ENCODE measurements at regions not wholly inside any gene's neighbourhood (a gene's known extent, or its start where the extent isn't known, plus 50 kb on each side); places are given as distances from the start of the nearest gene placed in this dataset.
A peak's percentile ranks its signal among the peaks of the same experiment; 100 is the strongest.

- Mint-ChIP-seq H3K36me3 (no peaks in the 10 kb centered on the region), H3K27me3 (no peaks in the 10 kb centered on the region), H3K27ac (no peak overlapping the region), H3K4me1 (no peaks in the 10 kb centered on the region), H3K4me3 (no peak overlapping the region), H3K9me3 (peaks cover 0 to 6% (median 0%) of the 10 kb centered on the region in 7 donors)
- Histone ChIP-seq H3K27me3 (ENCODE audit: control insufficient read depth, insufficient read depth, low read length) (no peaks in the 10 kb centered on the region), H3K36me3 (ENCODE audit: control insufficient read depth, insufficient read depth, low read length) (no peaks in the 10 kb centered on the region), H3K4me3 (ENCODE audit: low read depth, low read length) (no peak overlapping the region), H3K9me3 (ENCODE audit: control insufficient read depth in 2 of 2, low read length in 2 of 2) (no peaks in the 10 kb centered on the region), H3K4me1 (ENCODE audit: control insufficient read depth, insufficient read depth, low read length, poor library complexity, severe bottlenecking) (no peaks in the 10 kb centered on the region), H3K27ac (ENCODE audit: insufficient read depth, low read length, poor library complexity, severe bottlenecking) (no peak overlapping the region)
- no peak for DNase-seq
- no peak for ATAC-seq (ENCODE audit: low read depth in 2 of 2)
Observed at GRCh38 chr16:5693426-5693825, 595.8 kb upstream of the EEF2KMT start.

- Mint-ChIP-seq H3K4me3 (no peak overlapping the region), H3K36me3 (no peaks in the 10 kb centered on the region), H3K9me3 (peaks cover 0 to 7% (median 3%) of the 10 kb centered on the region in 7 donors), H3K27me3 (no peaks in the 10 kb centered on the region), H3K27ac (no peak overlapping the region), H3K4me1 (no peaks in the 10 kb centered on the region)
- no peaks in the 10 kb centered on the region for H3K9me3 ChIP-seq (ENCODE audit: control insufficient read depth in 2 of 2, low read length in 2 of 2)
- no peaks in the 10 kb centered on the region for H3K27me3 ChIP-seq (ENCODE audit: control insufficient read depth, insufficient read depth, low read length)
- no peak overlapping the region for H3K4me3 ChIP-seq (ENCODE audit: low read depth, low read length)
- no peak for DNase-seq
- H3K4me1 ChIP-seq (ENCODE audit: control insufficient read depth, insufficient read depth, low read length, poor library complexity, severe bottlenecking), result no peaks in the 10 kb centered on the region
- no peak for ATAC-seq (ENCODE audit: low read depth in 2 of 2)
- no peaks in the 10 kb centered on the region for H3K36me3 ChIP-seq (ENCODE audit: control insufficient read depth, insufficient read depth, low read length)
- no peak overlapping the region for H3K27ac ChIP-seq (ENCODE audit: insufficient read depth, low read length, poor library complexity, severe bottlenecking)
Observed at GRCh38 chr16:5681966-5682365, 584.4 kb upstream of the EEF2KMT start.

DNA sequence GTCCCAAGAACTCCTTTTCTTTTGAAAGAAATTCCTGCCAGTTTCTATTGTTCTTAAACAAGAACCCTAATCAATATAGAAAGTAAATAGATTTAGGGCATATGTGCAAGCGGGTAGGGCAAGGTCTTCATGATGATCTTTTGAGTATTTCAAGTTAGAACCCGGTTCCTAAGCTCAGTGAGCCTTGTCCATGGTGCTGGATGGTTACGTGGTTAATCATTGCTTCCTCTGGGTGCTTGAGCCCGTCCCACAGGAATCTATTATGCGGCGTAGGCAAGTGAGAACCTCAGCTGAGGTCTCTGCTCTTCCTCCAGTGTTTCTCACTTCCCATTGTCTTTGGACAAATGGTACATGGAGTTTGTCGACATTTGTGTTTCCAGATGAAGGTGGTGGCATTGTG, 580.8 kb upstream of the EEF2KMT start:
- no peaks in the 10 kb centered on the region for H3K27me3 Mint-ChIP-seq
- ATAC-seq (ENCODE audit: low read depth in 2 of 2) (no peak), DNase-seq (no peak)

GRCh38 chr16:5671421-5671820, 573.8 kb upstream of the EEF2KMT start:
- Histone ChIP-seq H3K27ac (ENCODE audit: insufficient read depth, low read length, poor library complexity, severe bottlenecking) (no peak overlapping the region), H3K4me3 (ENCODE audit: low read depth, low read length) (no peak overlapping the region), H3K9me3 (ENCODE audit: control insufficient read depth in 2 of 2, low read length in 2 of 2) (no peaks in the 10 kb centered on the region), H3K27me3 (ENCODE audit: control insufficient read depth, insufficient read depth, low read length) (no peaks in the 10 kb centered on the region), H3K36me3 (ENCODE audit: control insufficient read depth, insufficient read depth, low read length) (no peaks in the 10 kb centered on the region), H3K4me1 (ENCODE audit: control insufficient read depth, insufficient read depth, low read length, poor library complexity, severe bottlenecking) (no peaks in the 10 kb centered on the region)
- ATAC-seq (ENCODE audit: low read depth in 2 of 2) (no peak), DNase-seq (no peak)
- H3K4me3 Mint-ChIP-seq, result no peak overlapping the region
- no peaks in the 10 kb centered on the region for H3K36me3 Mint-ChIP-seq
- peaks cover 0 to 5% (median 1%) of the 10 kb centered on the region in 7 donors for H3K9me3 Mint-ChIP-seq
- no peaks in the 10 kb centered on the region for H3K4me1 Mint-ChIP-seq
- no peak overlapping the region for H3K27ac Mint-ChIP-seq
- H3K27me3 Mint-ChIP-seq, result no peaks in the 10 kb centered on the region

More for the DNA sequence above, 580.8 kb upstream of the EEF2KMT start:
- no peaks in the 10 kb centered on the region for H3K9me3 ChIP-seq (ENCODE audit: control insufficient read depth in 2 of 2, low read length in 2 of 2)
- H3K4me3 ChIP-seq (ENCODE audit: low read depth, low read length), result no peak overlapping the region
- Mint-ChIP-seq H3K36me3 (no peaks in the 10 kb centered on the region), H3K9me3 (peaks cover 0 to 5% (median 3%) of the 10 kb centered on the region in 7 donors), H3K27ac (no peak overlapping the region), H3K4me3 (no peak overlapping the region), H3K4me1 (no peaks in the 10 kb centered on the region)
- H3K27me3 ChIP-seq (ENCODE audit: control insufficient read depth, insufficient read depth, low read length), result no peaks in the 10 kb centered on the region
- H3K36me3 ChIP-seq (ENCODE audit: control insufficient read depth, insufficient read depth, low read length), result no peaks in the 10 kb centered on the region
- no peak overlapping the region for H3K27ac ChIP-seq (ENCODE audit: insufficient read depth, low read length, poor library complexity, severe bottlenecking)
- H3K4me1 ChIP-seq (ENCODE audit: control insufficient read depth, insufficient read depth, low read length, poor library complexity, severe bottlenecking), result no peaks in the 10 kb centered on the region

DNA sequence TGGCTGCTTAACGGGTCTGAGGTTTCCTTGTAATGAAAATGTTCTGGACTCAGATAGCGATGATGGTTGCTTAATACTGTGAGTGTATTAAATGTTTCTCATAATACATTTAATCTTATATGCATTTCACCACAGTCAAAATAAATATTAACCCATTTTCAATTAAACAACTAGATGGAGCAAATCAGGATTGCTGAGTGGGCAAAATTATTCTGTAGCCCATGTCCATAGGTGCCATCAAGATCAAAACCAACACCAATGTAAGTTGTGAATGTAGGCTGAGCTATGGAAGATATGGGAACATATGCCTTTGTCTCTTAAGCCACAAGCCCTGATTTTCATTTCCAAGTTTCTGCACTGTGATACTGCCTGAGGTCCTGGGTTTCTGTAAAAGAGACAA, 572.6 kb upstream of the EEF2KMT start:
- Histone ChIP-seq H3K4me1 (ENCODE audit: control insufficient read depth, insufficient read depth, low read length, poor library complexity, severe bottlenecking) (no peaks in the 10 kb centered on the region), H3K27ac (ENCODE audit: insufficient read depth, low read length, poor library complexity, severe bottlenecking) (no peak overlapping the region), H3K9me3 (ENCODE audit: control insufficient read depth in 2 of 2, low read length in 2 of 2) (no peaks in the 10 kb centered on the region), H3K27me3 (ENCODE audit: control insufficient read depth, insufficient read depth, low read length) (no peaks in the 10 kb centered on the region), H3K36me3 (ENCODE audit: control insufficient read depth, insufficient read depth, low read length) (no peaks in the 10 kb centered on the region), H3K4me3 (ENCODE audit: low read depth, low read length) (no peak overlapping the region)
- no peak for DNase-seq
- ATAC-seq (ENCODE audit: low read depth in 2 of 2), result no peak
- Mint-ChIP-seq H3K27ac (no peak overlapping the region), H3K4me1 (no peaks in the 10 kb centered on the region), H3K9me3 (peaks cover 0 to 5% (median 1%) of the 10 kb centered on the region in 7 donors), H3K4me3 (no peak overlapping the region), H3K27me3 (no peaks in the 10 kb centered on the region), H3K36me3 (no peaks in the 10 kb centered on the region)

- Mint-ChIP-seq H3K36me3 (no peaks in the 10 kb centered on the region), H3K9me3 (peaks cover 0 to 5% (median 3%) of the 10 kb centered on the region in 7 donors), H3K4me1 (no peaks in the 10 kb centered on the region), H3K27ac (no peak overlapping the region), H3K27me3 (no peaks in the 10 kb centered on the region), H3K4me3 (no peak overlapping the region)
- Histone ChIP-seq H3K27me3 (ENCODE audit: control insufficient read depth, insufficient read depth, low read length) (no peaks in the 10 kb centered on the region), H3K27ac (ENCODE audit: insufficient read depth, low read length, poor library complexity, severe bottlenecking) (no peak overlapping the region), H3K9me3 (ENCODE audit: control insufficient read depth in 2 of 2, low read length in 2 of 2) (no peaks in the 10 kb centered on the region), H3K36me3 (ENCODE audit: control insufficient read depth, insufficient read depth, low read length) (no peaks in the 10 kb centered on the region), H3K4me1 (ENCODE audit: control insufficient read depth, insufficient read depth, low read length, poor library complexity, severe bottlenecking) (no peaks in the 10 kb centered on the region), H3K4me3 (ENCODE audit: low read depth, low read length) (no peak overlapping the region)
- DNase-seq (no peak), ATAC-seq (ENCODE audit: low read depth in 2 of 2) (no peak)
Observed at GRCh38 chr16:5668553-5668952, 571.0 kb upstream of the EEF2KMT start.

DNA sequence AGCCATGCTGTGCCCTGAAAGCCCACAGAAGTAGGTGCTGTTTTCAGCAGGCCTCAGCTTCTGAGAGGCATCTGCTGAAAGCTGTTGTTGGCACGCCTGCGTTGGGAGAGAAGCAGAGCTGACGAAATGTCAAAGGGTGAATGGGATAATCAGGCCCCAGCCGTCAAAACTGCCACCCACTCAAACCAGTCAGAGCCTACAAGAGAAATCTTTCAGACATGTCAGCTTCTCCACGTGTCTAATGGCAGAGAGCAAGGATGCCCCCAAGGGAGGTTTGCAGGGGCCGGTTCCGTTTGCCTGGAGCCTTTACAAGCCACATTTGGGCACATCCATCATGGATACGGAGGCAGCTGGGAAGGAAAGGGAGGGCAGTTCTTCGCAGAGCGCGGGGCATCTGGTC, 568.2 kb upstream of the EEF2KMT start:
- Mint-ChIP-seq H3K4me1 (no peaks in the 10 kb centered on the region), H3K27ac (no peak overlapping the region), H3K36me3 (no peaks in the 10 kb centered on the region), H3K4me3 (no peak overlapping the region), H3K9me3 (peaks cover 0 to 5% (median 3%) of the 10 kb centered on the region in 7 donors), H3K27me3 (no peaks in the 10 kb centered on the region)
- Histone ChIP-seq H3K4me1 (ENCODE audit: control insufficient read depth, insufficient read depth, low read length, poor library complexity, severe bottlenecking) (no peaks in the 10 kb centered on the region), H3K4me3 (ENCODE audit: low read depth, low read length) (no peak overlapping the region), H3K27ac (ENCODE audit: insufficient read depth, low read length, poor library complexity, severe bottlenecking) (no peak overlapping the region), H3K36me3 (ENCODE audit: control insufficient read depth, insufficient read depth, low read length) (no peaks in the 10 kb centered on the region), H3K9me3 (ENCODE audit: control insufficient read depth in 2 of 2, low read length in 2 of 2) (no peaks in the 10 kb centered on the region), H3K27me3 (ENCODE audit: control insufficient read depth, insufficient read depth, low read length) (no peaks in the 10 kb centered on the region)
- ATAC-seq (ENCODE audit: low read depth in 2 of 2) (no peak), DNase-seq (no peak)

DNA sequence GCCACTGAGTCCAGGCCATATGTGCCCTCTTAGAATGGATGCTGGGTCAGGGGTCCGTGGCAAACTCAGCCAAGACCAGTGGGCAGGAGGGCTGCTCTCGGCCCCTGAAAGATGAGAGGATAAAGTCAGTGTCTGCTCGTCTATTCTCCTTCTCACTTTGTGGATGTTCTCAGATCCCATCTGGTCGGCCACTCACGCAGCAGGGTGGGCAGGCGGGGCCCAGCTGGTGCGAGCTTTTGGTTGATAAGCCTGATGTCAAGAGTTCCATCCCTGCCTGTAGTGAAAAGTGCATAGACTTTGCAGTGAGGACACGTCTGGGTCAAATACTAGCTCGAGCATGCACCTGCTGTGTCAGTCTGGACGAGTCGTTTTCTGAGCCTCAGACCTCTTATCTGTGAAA, 556.2 kb upstream of the EEF2KMT start:
- H3K9me3 Mint-ChIP-seq, result peaks cover 0 to 8% (median 0%) of the 10 kb centered on the region in 7 donors
- peak overlapping the region in 1 of 3 donors; percentile 20 for H3K27ac Mint-ChIP-seq
- H3K4me1 Mint-ChIP-seq, result no peaks in the 10 kb centered on the region
- H3K27me3 ChIP-seq (ENCODE audit: control insufficient read depth, insufficient read depth, low read length), result no peaks in the 10 kb centered on the region
- H3K4me3 ChIP-seq (ENCODE audit: low read depth, low read length), result no peak overlapping the region
- no peaks in the 10 kb centered on the region for H3K4me1 ChIP-seq (ENCODE audit: control insufficient read depth, insufficient read depth, low read length, poor library complexity, severe bottlenecking)
- H3K36me3 ChIP-seq (ENCODE audit: control insufficient read depth, insufficient read depth, low read length), result no peaks in the 10 kb centered on the region
- no peaks in the 10 kb centered on the region for H3K9me3 ChIP-seq (ENCODE audit: control insufficient read depth in 2 of 2, low read length in 2 of 2)
- no peaks in the 10 kb centered on the region for H3K36me3 Mint-ChIP-seq
- H3K27ac ChIP-seq (ENCODE audit: insufficient read depth, low read length, poor library complexity, severe bottlenecking), result no peak overlapping the region
- DNase-seq, result no peak
- ATAC-seq (ENCODE audit: low read depth in 2 of 2), result no peak
- H3K4me3 Mint-ChIP-seq, result no peak overlapping the region
- H3K27me3 Mint-ChIP-seq, result no peaks in the 10 kb centered on the region
